UCSD-AML1 (cell line): ENCODE measurements at regions not wholly inside any gene's neighbourhood (a gene's known extent, or its start where the extent isn't known, plus 50 kb on each side); places are given as distances from the start of the nearest gene placed in this dataset.

Source experiments
- DNase-seq: peaks from one replicate; lab custom pipeline; 2025; ENCODE audit not compliant: unreplicated experiment; lab: John Stamatoyannopoulos, UW

- DNase-seq, result no peak
These were observed 252.1 kb upstream of the TMCO5A start for GRCh38 chr15:37682304-37682703.

GRCh38 chr15:37691911-37692310 is 242.5 kb upstream of the TMCO5A start:
- no peak for DNase-seq

- DNase-seq, result no peak
These were observed 240.5 kb upstream of the TMCO5A start for GRCh38 chr15:37693926-37694325.

GRCh38 chr15:37695719-37696118 is 238.7 kb upstream of the TMCO5A start:
- no peak for DNase-seq

- no peak for DNase-seq
These were observed 235.8 kb upstream of the TMCO5A start for GRCh38 chr15:37698679-37699078.

GRCh38 chr15:37701230-37701629 is 233.2 kb upstream of the TMCO5A start:
- no peak for DNase-seq

- no peak for DNase-seq
These were observed 224.8 kb upstream of the TMCO5A start for GRCh38 chr15:37709669-37710068.

- no peak for DNase-seq
These were observed 219.3 kb upstream of the TMCO5A start for GRCh38 chr15:37715101-37715500.

- DNase-seq, result no peak
These were observed 214.2 kb upstream of the TMCO5A start for GRCh38 chr15:37720267-37720666.

GRCh38 chr15:37731146-37731746 is 203.2 kb upstream of the TMCO5A start:
- DNase-seq, result no peak

GRCh38 chr15:37733628-37734027 is 200.8 kb upstream of the TMCO5A start:
- DNase-seq, result no peak

GRCh38 chr15:37740623-37741141 is 193.8 kb upstream of the TMCO5A start:
- no peak for DNase-seq

GRCh38 chr15:37743826-37744225 is 190.6 kb upstream of the TMCO5A start:
- DNase-seq, result no peak

- no peak for DNase-seq
These were observed 189.9 kb upstream of the TMCO5A start for GRCh38 chr15:37744521-37744920.

- no peak for DNase-seq
These were observed 183.0 kb upstream of the TMCO5A start for GRCh38 chr15:37751401-37751800.

GRCh38 chr15:37756407-37756806 is 178.0 kb upstream of the TMCO5A start:
- DNase-seq, result no peak

GRCh38 chr15:37758412-37758811 is 176.0 kb upstream of the TMCO5A start:
- no peak for DNase-seq

GRCh38 chr15:37764733-37765191 is 169.7 kb upstream of the TMCO5A start:
- peak; percentile 9 for DNase-seq

- peak; percentile 78 for DNase-seq
These were observed 168.7 kb upstream of the TMCO5A start for GRCh38 chr15:37765786-37766185.

GRCh38 chr15:37767841-37768455 is 166.5 kb upstream of the TMCO5A start:
- DNase-seq, result no peak

GRCh38 chr15:37771465-37771864 is 163.0 kb upstream of the TMCO5A start:
- peak; percentile 12 for DNase-seq

- peak; percentile 18 for DNase-seq
These were observed 161.2 kb upstream of the TMCO5A start for GRCh38 chr15:37773111-37773860.
